ENCODE measurements at regions not wholly inside any gene's neighbourhood (a gene's known extent, or its start where the extent isn't known, plus 50 kb on each side); places are given as distances from the start of the nearest gene placed in this dataset.

GRCh38 chr3:182357928-182358327 lies 435.4 kb upstream of the ATP11B start:
- no peak for TF ChIP-seq EZH2 (IDR thresholded peaks at IDR 0.05; ENCODE audit: borderline replicate concordance, insufficient read depth, low read depth, low read length, poor library complexity, severe bottlenecking)
- no peak for TF ChIP-seq CTCF (IDR thresholded peaks at IDR 0.05)
